ENCODE measurements at regions not wholly inside any gene's neighbourhood (a gene's known extent, or its start where the extent isn't known, plus 50 kb on each side); places are given as distances from the start of the nearest gene placed in this dataset. TPM values are rescaled to one million over a fixed set of nuclear protein-coding genes. Genes with fewer than 3 reads are reported as not detected.

Small RNAs in the stretch of these regions (small RNA-seq; reads per million reads assigned to genes)
- not detected for gene CKS1BP2
- not detected for gene RNU6-908P
